ENCODE measurements at regions not wholly inside any gene's neighbourhood (a gene's known extent, or its start where the extent isn't known, plus 50 kb on each side); places are given as distances from the start of the nearest gene placed in this dataset.

GRCh38 chr2:144603334-144603733, 83.4 kb upstream of the ZEB2 start:
- no peak for DNase-seq

- DNase-seq = no peak
These were observed 79.0 kb upstream of the ZEB2 start for GRCh38 chr2:144598906-144599305.

GRCh38 chr2:144597894-144598593, 78.1 kb upstream of the ZEB2 start:
- no peak for DNase-seq

GRCh38 chr2:144597388-144597787, 77.5 kb upstream of the ZEB2 start:
- DNase-seq = no peak

- DNase-seq = peak; percentile 54 to 74 (median 70)
These were observed 76.4 kb upstream of the ZEB2 start for GRCh38 chr2:144596073-144596871.

GRCh38 chr2:144595686-144596072, 75.8 kb upstream of the ZEB2 start:
- no peak for DNase-seq

- no peak for DNase-seq
These were observed 75.4 kb upstream of the ZEB2 start for GRCh38 chr2:144595279-144595678.

- DNase-seq = no peak
These were observed 73.9 kb upstream of the ZEB2 start for GRCh38 chr2:144593803-144594202.

- peak in 1 of 3 donors; percentile 28 for DNase-seq
These were observed 72.8 kb upstream of the ZEB2 start for GRCh38 chr2:144592500-144593256.

- DNase-seq = no peak
These were observed 67.4 kb upstream of the ZEB2 start for GRCh38 chr2:144587306-144587705.

GRCh38 chr2:144586476-144586875, 66.6 kb upstream of the ZEB2 start:
- no peak for DNase-seq

GRCh38 chr2:144583741-144584453, 64.0 kb upstream of the ZEB2 start:
- DNase-seq = peak in 2 of 3 donors; percentile 43 to 60

GRCh38 chr2:144583381-144583729, 63.4 kb upstream of the ZEB2 start:
- no peak for DNase-seq

- no peak for DNase-seq
These were observed 62.9 kb upstream of the ZEB2 start for GRCh38 chr2:144582651-144583380.

- no peak for DNase-seq
These were observed 60.7 kb upstream of the ZEB2 start for GRCh38 chr2:144580521-144581161.

- DNase-seq = no peak
These were observed 59.6 kb upstream of the ZEB2 start for GRCh38 chr2:144579556-144579955.

- DNase-seq = no peak
These were observed 58.2 kb upstream of the ZEB2 start for GRCh38 chr2:144578099-144578498.

GRCh38 chr2:144572977-144573376, 53.1 kb upstream of the ZEB2 start:
- no peak for DNase-seq

GRCh38 chr2:144571770-144572169, 51.9 kb upstream of the ZEB2 start:
- no peak for DNase-seq

- peak; percentile 33 to 77 (median 60) for DNase-seq
These were observed 50.6 kb upstream of the ZEB2 start for GRCh38 chr2:144570566-144570965.

Data from suppressor macrophage treated with lipopolysaccharide for 1 hour (primary cell).